Mesodermal cell (in vitro differentiated cells): ENCODE measurements at regions not wholly inside any gene's neighbourhood (a gene's known extent, or its start where the extent isn't known, plus 50 kb on each side); places are given as distances from the start of the nearest gene placed in this dataset.

ENCODE experiments used
- H3K27ac ChIP-seq: 2 replicates; pipeline ENCODE4 v1.7.0; 2013; ENCODE audit warnings: mild to moderate bottlenecking, low read depth, low read length, moderate library complexity; ENCODE audit not compliant: severe bottlenecking
- H3K36me3 ChIP-seq: 2 replicates; pipeline ENCODE4 v1.7.1; 2013; ENCODE audit warnings: mild to moderate bottlenecking, low read length, moderate library complexity; ENCODE audit not compliant: control insufficient read depth, insufficient read depth
- H3K4me1 ChIP-seq: one replicate; pipeline ENCODE4 v1.7.1; 2013; ENCODE audit warnings: mild to moderate bottlenecking, low read length; ENCODE audit not compliant: insufficient read depth, control insufficient read depth, poor library complexity, severe bottlenecking
- H3K4me3 ChIP-seq: 2 replicates; pipeline ENCODE4 v1.7.0; 2013; ENCODE audit warnings: low read length, control low read depth, mild to moderate bottlenecking; ENCODE audit not compliant: insufficient read depth, poor library complexity, severe bottlenecking; ENCODE audit errors: extremely low read depth
- H3K9me3 ChIP-seq: 2 replicates; pipeline ENCODE4 v1.7.1; 2013; ENCODE audit warnings: mild to moderate bottlenecking, low read length, moderate library complexity; ENCODE audit not compliant: control insufficient read depth
- WGBS, 2 experiments: methylation state at CpG; one replicate each; pipeline ENCODE4 v1.1.5; 2013; ENCODE audit warnings: missing lambda C conversion rate in 2 of 2; ENCODE audit not compliant: insufficient coverage in 2 of 2; 5-methylcytosine and 5-hydroxymethylcytosine counted together

DNA sequence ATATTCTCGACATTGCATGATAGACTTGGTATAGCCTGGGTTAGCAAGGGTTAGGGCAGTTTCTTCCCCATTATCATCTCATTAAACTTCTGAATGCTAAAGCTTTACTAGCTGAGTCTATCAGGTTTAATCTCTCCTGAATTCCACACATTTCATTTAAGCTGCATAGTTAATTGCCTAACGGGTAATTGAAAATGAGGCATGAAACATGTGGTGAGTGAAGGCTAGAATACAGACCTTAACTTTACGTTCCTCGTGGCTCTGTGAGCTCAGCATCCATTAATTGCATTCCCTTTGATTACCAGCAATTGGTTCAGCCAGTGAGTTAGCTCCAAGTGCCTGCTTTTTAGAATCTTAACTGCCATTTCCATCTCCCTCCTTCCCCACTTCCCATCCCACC, 126.5 kb upstream of the MEX3C start:
- Histone ChIP-seq H3K4me1 (peaks cover 24% of the 10 kb centered on the region), H3K27ac (no peak overlapping the region), H3K4me3 (no peak overlapping the region), H3K9me3 (peaks cover 4% of the 10 kb centered on the region), H3K36me3 (no peaks in the 10 kb centered on the region)
- WGBS, 2 experiments: 80 to 83% methylated on average over 1 to 3 of the region's 4 CpGs

DNA sequence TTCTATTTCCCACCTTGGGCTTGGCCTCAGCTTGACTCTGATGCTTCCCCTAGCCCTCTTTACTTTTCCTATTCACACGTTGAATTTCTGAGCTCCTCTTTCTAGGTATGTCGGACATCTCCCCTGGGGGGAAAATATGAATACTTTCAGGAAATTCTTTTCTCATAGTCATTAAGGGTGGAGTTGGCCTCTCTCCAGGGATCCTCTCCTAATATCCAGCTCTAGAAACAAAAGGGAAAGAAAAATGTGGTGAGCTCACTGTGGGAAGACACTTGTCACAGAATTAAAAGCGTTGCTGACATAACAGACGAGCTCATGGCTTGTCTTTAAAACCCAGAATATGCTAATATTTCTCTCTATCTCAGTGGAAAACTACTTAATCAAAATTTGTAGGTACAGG, 132.7 kb upstream of the MEX3C start:
- no peaks in the 10 kb centered on the region for H3K36me3 ChIP-seq
- no CpG with 5 or more reads among the region's 4 CpGs for WGBS, 2 experiments
- no peak overlapping the region for H3K4me3 ChIP-seq
- H3K9me3 ChIP-seq: no peaks in the 10 kb centered on the region
- no peak overlapping the region for H3K27ac ChIP-seq
- peaks cover 8% of the 10 kb centered on the region for H3K4me1 ChIP-seq

DNA sequence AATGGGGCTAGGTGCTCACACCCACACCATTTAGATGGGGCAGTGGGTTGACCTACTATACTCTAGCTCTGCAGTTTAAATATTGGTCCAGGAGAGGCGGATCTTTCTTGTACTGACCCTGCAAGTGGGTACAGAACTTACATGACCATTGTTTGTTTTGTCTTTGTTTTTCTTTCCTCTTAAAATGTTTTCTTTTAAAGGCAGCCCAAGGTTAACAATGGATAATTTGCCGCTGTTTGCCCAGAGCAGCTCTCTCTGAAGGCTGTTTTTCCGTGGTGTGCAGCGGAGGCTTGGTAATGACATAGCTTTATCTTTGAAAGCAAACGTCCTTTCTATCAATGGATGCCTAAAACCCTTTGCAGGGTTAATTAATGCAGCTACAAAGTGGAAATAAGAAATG, 133.3 kb upstream of the MEX3C start:
- WGBS, 2 experiments: 91 to 94% methylated on average over 3 to 5 of the region's 5 CpGs
- H3K9me3 ChIP-seq: no peaks in the 10 kb centered on the region
- peaks cover 3% of the 10 kb centered on the region for H3K4me1 ChIP-seq
- H3K36me3 ChIP-seq: no peaks in the 10 kb centered on the region
- no peak overlapping the region for H3K27ac ChIP-seq
- H3K4me3 ChIP-seq: no peak overlapping the region

DNA sequence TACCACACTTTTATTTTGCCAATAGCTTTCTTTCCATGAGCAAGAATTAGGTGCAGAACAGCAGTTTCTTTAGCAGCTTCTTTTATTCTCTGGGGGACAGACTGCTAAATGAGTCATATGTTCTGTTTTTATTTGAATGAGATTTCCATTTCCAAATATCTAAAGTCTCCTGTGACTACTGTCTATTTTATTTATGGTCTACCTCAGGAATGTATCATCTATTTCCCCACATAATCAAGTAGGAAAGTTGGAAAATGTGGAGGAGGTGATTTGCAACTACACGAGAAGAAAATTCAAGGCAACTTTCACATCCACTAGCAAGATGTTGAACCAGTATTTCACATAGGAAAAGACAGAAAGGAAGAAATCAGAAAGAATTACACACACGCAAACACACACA, 139.9 kb upstream of the MEX3C start:
- no peaks in the 10 kb centered on the region for H3K36me3 ChIP-seq
- no peak overlapping the region for H3K4me3 ChIP-seq
- H3K27ac ChIP-seq: no peak overlapping the region
- H3K4me1 ChIP-seq: no peaks in the 10 kb centered on the region
- WGBS, 2 experiments: 80% methylated on average over 1 of the region's 2 CpGs; no CpG with 5 or more reads in 1 of the 2 experiments
- no peaks in the 10 kb centered on the region for H3K9me3 ChIP-seq

DNA sequence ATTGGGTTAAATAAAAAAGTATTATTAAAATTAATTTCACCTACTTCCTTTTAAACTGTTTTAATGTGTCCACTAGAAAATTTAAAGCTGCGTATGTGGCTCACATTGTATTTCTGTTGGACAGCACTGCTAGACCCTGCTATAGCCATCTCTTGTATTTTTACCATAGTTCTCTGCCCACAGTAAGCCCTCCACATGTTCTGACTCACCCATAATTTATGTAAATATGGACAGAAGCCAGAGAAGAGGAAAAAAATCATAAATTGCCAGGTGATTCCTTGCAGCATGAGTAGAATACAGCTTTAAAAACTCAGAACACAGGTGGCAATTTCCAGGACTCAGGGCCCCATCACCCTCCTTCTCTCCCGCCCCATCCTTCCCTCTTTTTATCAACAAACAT, 142.4 kb upstream of the MEX3C start:
- WGBS, 2 experiments: no CpG with 5 or more reads among the region's 2 CpGs
- Histone ChIP-seq H3K27ac (no peak overlapping the region), H3K9me3 (no peaks in the 10 kb centered on the region), H3K4me3 (no peak overlapping the region), H3K4me1 (no peaks in the 10 kb centered on the region), H3K36me3 (no peaks in the 10 kb centered on the region)

DNA sequence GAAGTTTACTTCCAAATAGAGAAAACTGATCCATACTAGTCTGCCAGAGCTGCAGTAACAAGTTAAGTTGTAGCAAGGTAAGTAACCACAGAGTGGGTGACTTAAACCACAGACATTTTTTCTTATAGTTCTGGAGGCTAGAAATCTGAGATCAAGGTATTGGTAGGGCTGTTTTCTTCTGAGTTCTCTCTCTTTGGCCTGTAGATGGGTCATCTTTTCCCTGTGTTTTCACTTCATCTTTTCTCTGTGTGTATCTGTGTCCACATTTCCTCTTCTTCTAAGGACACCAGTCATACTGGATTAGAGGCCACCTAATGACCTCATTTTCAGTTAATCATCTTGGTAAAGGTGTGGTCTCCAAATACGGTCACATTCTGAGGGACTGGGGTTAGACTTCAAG, 142.9 kb upstream of the MEX3C start:
- no peak overlapping the region for H3K4me3 ChIP-seq
- no peak overlapping the region for H3K27ac ChIP-seq
- no peaks in the 10 kb centered on the region for H3K9me3 ChIP-seq
- no peaks in the 10 kb centered on the region for H3K4me1 ChIP-seq
- no peaks in the 10 kb centered on the region for H3K36me3 ChIP-seq
- 100% methylated on average over 1 of the region's 1 CpG; no CpG with 5 or more reads in 1 of the 2 experiments for WGBS, 2 experiments

DNA sequence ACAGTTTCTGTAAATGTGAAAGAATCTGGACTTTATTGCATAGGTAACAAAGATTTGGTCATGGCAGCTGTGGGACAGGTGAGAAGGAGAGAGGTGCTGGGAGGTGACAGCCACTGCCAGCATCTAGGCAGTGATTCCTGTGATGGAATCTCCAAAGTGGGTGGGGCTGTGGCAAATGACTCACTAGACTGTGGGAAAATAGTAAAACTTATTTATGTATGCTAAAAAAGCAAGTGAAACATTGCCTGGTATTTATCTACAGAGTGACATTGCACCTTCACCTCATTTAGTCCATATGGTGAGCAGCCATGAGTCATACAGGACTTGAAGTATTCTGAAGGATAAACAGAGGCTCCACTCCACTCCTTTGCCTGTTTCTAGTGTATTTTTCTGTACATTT, 145.3 kb upstream of the MEX3C start:
- no peaks in the 10 kb centered on the region for H3K36me3 ChIP-seq
- H3K9me3 ChIP-seq: no peaks in the 10 kb centered on the region
- H3K4me3 ChIP-seq: no peak overlapping the region
- no peak overlapping the region for H3K27ac ChIP-seq
- no peaks in the 10 kb centered on the region for H3K4me1 ChIP-seq

DNA sequence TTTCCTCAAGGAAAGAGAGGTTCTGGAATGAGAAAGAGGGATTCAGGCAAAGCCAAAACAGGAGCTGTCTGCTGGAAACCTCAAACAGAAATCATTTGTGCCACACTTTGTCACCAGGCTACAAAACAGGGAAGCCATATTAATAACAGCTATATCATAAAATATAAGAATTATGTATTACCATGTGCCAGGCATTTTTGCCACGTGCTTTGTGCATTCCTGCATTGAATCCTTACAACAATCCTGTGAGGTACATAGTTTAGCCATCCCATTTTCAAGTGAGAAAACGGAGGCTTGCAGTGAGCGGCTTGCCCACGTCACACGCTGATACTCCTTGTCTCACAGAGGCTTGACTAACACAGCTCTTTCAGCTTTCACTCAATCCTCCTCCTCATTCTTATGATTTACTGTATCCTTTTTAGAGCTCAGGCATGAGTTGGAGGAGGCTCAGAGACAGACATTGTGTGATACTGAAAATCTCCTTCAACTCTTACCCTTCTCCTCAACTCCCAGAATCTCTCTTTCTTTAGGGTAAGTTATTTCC, 148.4 kb upstream of the MEX3C start:
- Histone ChIP-seq H3K9me3 (no peaks in the 10 kb centered on the region), H3K27ac (no peak overlapping the region), H3K36me3 (no peaks in the 10 kb centered on the region), H3K4me1 (no peaks in the 10 kb centered on the region), H3K4me3 (no peak overlapping the region)
- 92 to 93% methylated on average over 4 to 5 of the region's 5 CpGs for WGBS, 2 experiments

DNA sequence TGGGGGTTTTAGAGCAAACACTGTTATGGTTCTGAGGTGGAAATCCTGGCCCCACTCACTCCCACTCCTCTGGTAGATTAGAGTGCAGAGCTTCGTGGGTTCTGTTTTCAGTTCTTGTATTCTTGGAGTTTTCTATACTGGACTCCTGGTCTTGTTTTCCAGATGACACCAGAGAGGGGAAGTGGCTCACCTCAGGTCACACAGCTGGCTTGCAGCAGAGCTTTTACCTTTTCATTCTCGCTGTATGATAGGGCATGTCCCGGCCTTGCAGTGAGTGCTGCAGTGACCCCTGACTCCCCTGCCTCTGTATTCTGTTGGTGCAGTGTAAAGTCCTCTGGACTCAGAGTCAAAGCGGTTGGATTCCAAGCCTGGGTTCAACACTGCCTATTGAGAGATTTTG, 148.9 kb upstream of the MEX3C start:
- WGBS, 2 experiments: 93 to 100% methylated on average over 3 of the region's 4 CpGs
- Histone ChIP-seq H3K4me3 (no peak overlapping the region), H3K36me3 (no peaks in the 10 kb centered on the region), H3K9me3 (no peaks in the 10 kb centered on the region), H3K27ac (no peak overlapping the region), H3K4me1 (no peaks in the 10 kb centered on the region)

DNA sequence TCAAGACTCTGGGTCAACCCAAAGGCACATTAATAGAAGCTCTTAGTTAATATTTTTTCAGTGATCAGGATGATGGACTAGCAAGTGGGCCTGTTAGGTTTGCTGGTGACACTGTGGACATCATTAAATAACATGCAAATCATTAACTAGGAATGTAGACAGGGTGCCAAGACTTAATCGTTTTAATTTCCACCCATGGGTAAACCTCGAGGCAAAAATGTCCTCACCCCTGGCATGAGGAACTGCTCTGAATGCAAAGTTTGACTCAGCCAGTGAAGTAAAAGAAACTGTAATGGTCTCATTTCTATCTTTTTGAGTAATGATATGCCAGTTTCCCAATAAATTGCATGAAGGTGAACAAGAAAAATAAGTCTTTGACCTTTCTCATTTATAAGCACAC, 152.6 kb upstream of the MEX3C start:
- H3K36me3 ChIP-seq: no peaks in the 10 kb centered on the region
- H3K4me3 ChIP-seq: no peak overlapping the region
- no peaks in the 10 kb centered on the region for H3K9me3 ChIP-seq
- H3K4me1 ChIP-seq: no peaks in the 10 kb centered on the region
- H3K27ac ChIP-seq: no peak overlapping the region
- 79 to 85% methylated on average over 2 of the region's 2 CpGs for WGBS, 2 experiments

DNA sequence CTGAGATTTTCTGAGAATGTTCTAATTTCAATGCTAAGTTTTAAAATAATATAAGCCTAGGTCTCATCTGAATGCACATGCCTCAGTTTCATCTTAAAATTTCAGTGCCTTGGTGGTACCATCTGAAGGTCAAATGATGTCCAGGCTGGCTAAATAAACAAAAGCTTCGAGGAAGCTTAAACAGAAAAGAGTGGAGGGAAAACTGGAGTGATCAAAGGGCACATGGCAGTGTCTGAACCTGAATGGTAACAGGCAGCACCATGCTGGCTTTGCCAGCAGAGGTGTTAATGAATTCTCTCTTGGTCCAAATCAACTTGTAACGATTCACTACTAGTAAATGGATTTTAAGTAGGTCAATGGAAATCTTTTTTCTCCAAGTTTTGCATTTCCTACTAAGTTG, 158.4 kb upstream of the MEX3C start:
- Histone ChIP-seq H3K27ac (no peak overlapping the region), H3K4me3 (no peak overlapping the region)
- WGBS, 2 experiments: 100% methylated on average over 1 of the region's 2 CpGs

More for the DNA sequence above, 158.4 kb upstream of the MEX3C start:
- Histone ChIP-seq H3K4me1 (peaks cover under 1% of the 10 kb centered on the region), H3K9me3 (no peaks in the 10 kb centered on the region), H3K36me3 (no peaks in the 10 kb centered on the region)
